ENCODE measurements at regions not wholly inside any gene's neighbourhood (a gene's known extent, or its start where the extent isn't known, plus 50 kb on each side); places are given as distances from the start of the nearest gene placed in this dataset.

- H3K27me3 ChIP-seq, result no peaks in the 10 kb centered on the region
- intact Hi-C loops (cut with DNase I), result no loop called here
- no peak overlapping the region for H3K4me3 ChIP-seq
- peaks cover 7% of the 10 kb centered on the region for H3K4me1 ChIP-seq
- no peaks in the 10 kb centered on the region for H3K36me3 ChIP-seq
- no peaks in the 10 kb centered on the region for H3K9me3 ChIP-seq
- no peak for DNase-seq (ENCODE audit: extremely low spot score in 2 of 2)
- no peak overlapping the region for H3K27ac ChIP-seq
- TF ChIP-seq POLR2AphosphoS5 (IDR thresholded peaks at IDR 0.05; ENCODE audit: insufficient read depth in 1 of 2, low read depth in 1 of 2) (no peak), CTCF (IDR thresholded peaks at IDR 0.05) (no peak), POLR2A (IDR thresholded peaks at IDR 0.05) (no peak)
Measured at GRCh38 chr10:81009296-81009695, 471.6 kb downstream of the SH2D4B start.

- H3K36me3 ChIP-seq, result no peaks in the 10 kb centered on the region
- no peak for DNase-seq (ENCODE audit: extremely low spot score in 2 of 2)
- H3K27ac ChIP-seq, result no peak overlapping the region
- no peaks in the 10 kb centered on the region for H3K9me3 ChIP-seq
- no peak overlapping the region for H3K4me3 ChIP-seq
- H3K4me1 ChIP-seq, result peaks cover 7% of the 10 kb centered on the region
- intact Hi-C loops (cut with DNase I), result no loop called here
- TF ChIP-seq POLR2A (IDR thresholded peaks at IDR 0.05) (no peak), POLR2AphosphoS5 (IDR thresholded peaks at IDR 0.05; ENCODE audit: insufficient read depth in 1 of 2, low read depth in 1 of 2) (peak in 1 of 2 donors; percentile 10), CTCF (IDR thresholded peaks at IDR 0.05) (no peak)
- no peaks in the 10 kb centered on the region for H3K27me3 ChIP-seq
Measured at GRCh38 chr10:81013771-81014170, 476.1 kb downstream of the SH2D4B start.

- Histone ChIP-seq H3K4me3 (no peak overlapping the region), H3K27ac (no peak overlapping the region), H3K9me3 (no peaks in the 10 kb centered on the region), H3K4me1 (no peaks in the 10 kb centered on the region), H3K36me3 (no peaks in the 10 kb centered on the region), H3K27me3 (no peaks in the 10 kb centered on the region)
- no peak for TF ChIP-seq POLR2A (IDR thresholded peaks at IDR 0.05)
- TF ChIP-seq CTCF (IDR thresholded peaks at IDR 0.05), result peak in 2 of 3 experiments; percentile 20 to 41
- intact Hi-C loops (cut with DNase I), result no loop called here
- no peak for DNase-seq (ENCODE audit: extremely low spot score in 2 of 2)
Measured at GRCh38 chr10:81019029-81019890, 481.6 kb downstream of the SH2D4B start.

GRCh38 chr10:81021428-81022129 lies 483.9 kb downstream of the SH2D4B start:
- H3K36me3 ChIP-seq, result no peaks in the 10 kb centered on the region
- H3K9me3 ChIP-seq, result no peaks in the 10 kb centered on the region
- no peaks in the 10 kb centered on the region for H3K27me3 ChIP-seq
- H3K4me3 ChIP-seq, result no peak overlapping the region
- TF ChIP-seq POLR2A (IDR thresholded peaks at IDR 0.05) (no peak), POLR2AphosphoS5 (IDR thresholded peaks at IDR 0.05; ENCODE audit: insufficient read depth in 1 of 2, low read depth in 1 of 2) (no peak), CTCF (IDR thresholded peaks at IDR 0.05) (no peak)
- DNase-seq (ENCODE audit: extremely low spot score in 2 of 2), result no peak
- no peaks in the 10 kb centered on the region for H3K4me1 ChIP-seq
- intact Hi-C loops (cut with DNase I), result no loop called here
- no peak overlapping the region for H3K27ac ChIP-seq

- H3K9me3 ChIP-seq, result no peaks in the 10 kb centered on the region
- H3K27ac ChIP-seq, result no peak overlapping the region
- TF ChIP-seq CTCF (IDR thresholded peaks at IDR 0.05), result no peak
- TF ChIP-seq POLR2AphosphoS5 (IDR thresholded peaks at IDR 0.05; ENCODE audit: insufficient read depth in 1 of 2, low read depth in 1 of 2), result no peak
- no peak for TF ChIP-seq POLR2A (IDR thresholded peaks at IDR 0.05)
- no peak for DNase-seq (ENCODE audit: extremely low spot score in 2 of 2)
- no peaks in the 10 kb centered on the region for H3K27me3 ChIP-seq
- no peak overlapping the region for H3K4me3 ChIP-seq
- no peaks in the 10 kb centered on the region for H3K36me3 ChIP-seq
- H3K4me1 ChIP-seq, result no peaks in the 10 kb centered on the region
- intact Hi-C loops (cut with DNase I), result no loop called here
Measured at GRCh38 chr10:81026591-81026990, 488.9 kb downstream of the SH2D4B start.
